Epithelial cell of esophagus (primary cell): ENCODE measurements at regions not wholly inside any gene's neighbourhood (a gene's known extent, or its start where the extent isn't known, plus 50 kb on each side); places are given as distances from the start of the nearest gene placed in this dataset.

ENCODE experiments used
- DNase-seq: peaks from one replicate; pipeline ENCODE4 v3.0.0; 2010; ENCODE audit warnings: low read depth
- H3K4me3 ChIP-seq: 2 replicates; pipeline ENCODE4 v1.5.1; 2011; ENCODE audit warnings: mild to moderate bottlenecking, low read length, control low read depth
- TF ChIP-seq, protein P1 (sequence below): IDR thresholded peaks from 2 replicates; pipeline ENCODE4 v1.5.1; 2011; ENCODE audit warnings: low read depth, mild to moderate bottlenecking, low read length, control low read depth, inconsistent platforms; ENCODE audit not compliant: insufficient read depth; ENCODE audit errors: missing control alignments

DNA sequence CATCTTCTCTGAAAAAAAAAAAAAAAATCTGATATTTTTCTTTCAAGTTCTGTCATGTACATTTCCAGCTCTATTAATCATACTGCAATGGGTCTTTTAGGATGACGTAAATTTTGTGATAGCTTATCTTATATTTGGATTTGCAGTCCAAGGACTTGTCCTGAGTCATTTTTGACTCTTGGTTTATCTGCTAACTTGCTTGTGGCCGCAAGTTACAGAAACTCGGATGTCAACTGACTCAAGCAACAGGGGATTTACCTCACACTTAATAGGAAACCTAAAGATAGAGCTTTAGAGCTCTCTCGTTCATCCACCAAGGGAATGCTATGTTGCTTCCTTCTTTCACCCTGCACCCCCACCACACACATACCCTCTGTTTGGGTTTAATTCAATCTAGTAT is 1433.8 kb upstream of the TENM3 start:
- no peak for DNase-seq
- TF ChIP-seq, protein P1, sequence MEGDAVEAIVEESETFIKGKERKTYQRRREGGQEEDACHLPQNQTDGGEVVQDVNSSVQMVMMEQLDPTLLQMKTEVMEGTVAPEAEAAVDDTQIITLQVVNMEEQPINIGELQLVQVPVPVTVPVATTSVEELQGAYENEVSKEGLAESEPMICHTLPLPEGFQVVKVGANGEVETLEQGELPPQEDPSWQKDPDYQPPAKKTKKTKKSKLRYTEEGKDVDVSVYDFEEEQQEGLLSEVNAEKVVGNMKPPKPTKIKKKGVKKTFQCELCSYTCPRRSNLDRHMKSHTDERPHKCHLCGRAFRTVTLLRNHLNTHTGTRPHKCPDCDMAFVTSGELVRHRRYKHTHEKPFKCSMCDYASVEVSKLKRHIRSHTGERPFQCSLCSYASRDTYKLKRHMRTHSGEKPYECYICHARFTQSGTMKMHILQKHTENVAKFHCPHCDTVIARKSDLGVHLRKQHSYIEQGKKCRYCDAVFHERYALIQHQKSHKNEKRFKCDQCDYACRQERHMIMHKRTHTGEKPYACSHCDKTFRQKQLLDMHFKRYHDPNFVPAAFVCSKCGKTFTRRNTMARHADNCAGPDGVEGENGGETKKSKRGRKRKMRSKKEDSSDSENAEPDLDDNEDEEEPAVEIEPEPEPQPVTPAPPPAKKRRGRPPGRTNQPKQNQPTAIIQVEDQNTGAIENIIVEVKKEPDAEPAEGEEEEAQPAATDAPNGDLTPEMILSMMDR = no peak

DNA sequence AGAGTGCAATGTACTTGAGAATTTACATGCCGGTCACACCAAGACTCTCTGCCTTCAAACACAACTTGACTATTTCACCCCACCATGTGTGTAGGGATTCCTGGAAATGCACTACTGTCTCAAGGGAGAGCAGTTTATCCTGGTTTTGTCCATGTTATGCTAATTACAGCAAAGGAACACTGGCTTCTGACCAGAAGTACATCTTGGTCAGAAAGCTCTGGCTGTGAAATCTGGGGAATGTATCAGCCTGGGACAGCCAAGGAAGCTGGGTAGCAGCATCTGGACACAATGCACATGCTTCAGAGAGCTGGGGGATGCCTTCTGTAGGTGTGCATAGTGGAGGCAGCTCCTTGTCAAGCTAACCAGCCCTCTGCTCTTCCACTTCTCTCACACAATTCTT is 1432.6 kb upstream of the TENM3 start:
- no peak overlapping the region for H3K4me3 ChIP-seq
- TF ChIP-seq, protein P1 = no peak
- no peak for DNase-seq

More for the DNA sequence above, 1433.8 kb upstream of the TENM3 start:
- no peak overlapping the region for H3K4me3 ChIP-seq

DNA sequence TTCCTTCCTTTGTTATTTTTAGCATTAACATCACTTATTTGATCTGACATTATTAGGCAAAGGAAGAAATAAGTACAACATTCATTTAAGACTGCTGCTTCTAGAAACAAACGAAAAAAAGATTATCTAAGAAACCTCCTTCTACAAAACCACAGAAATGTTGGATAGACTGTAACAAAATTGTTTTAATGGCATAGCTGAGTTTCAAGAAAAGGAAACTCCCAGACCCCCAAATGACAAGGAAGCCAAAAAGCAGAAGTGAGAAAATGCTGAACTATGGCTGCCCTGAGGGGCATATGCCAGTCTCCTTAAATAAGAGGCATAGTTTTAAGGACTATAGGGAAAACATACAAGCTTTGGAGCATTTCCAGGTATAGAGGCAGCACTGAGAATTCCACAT is 1431.6 kb upstream of the TENM3 start:
- H3K4me3 ChIP-seq = no peak overlapping the region
- no peak for DNase-seq
- TF ChIP-seq, protein P1 = no peak

DNA sequence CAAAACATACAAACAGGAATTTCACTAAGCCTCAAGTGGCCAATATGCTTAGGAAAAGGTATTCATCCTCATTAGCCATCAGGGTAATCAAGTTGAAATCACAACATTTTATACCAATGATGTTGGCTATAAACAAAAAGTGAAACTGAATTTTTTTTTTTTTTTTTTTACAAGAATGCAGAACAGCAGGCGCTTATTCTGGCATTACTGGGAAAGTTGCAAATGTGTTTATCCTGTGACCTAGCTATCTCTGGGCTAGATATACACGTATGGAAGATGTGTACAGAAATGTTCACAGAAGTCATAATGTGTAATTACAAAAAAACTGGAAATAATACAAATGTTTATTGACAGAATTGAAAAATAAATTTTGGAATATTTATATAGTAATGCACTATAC is 1430.4 kb upstream of the TENM3 start:
- TF ChIP-seq, protein P1 = no peak
- H3K4me3 ChIP-seq = no peak overlapping the region
- DNase-seq = no peak

DNA sequence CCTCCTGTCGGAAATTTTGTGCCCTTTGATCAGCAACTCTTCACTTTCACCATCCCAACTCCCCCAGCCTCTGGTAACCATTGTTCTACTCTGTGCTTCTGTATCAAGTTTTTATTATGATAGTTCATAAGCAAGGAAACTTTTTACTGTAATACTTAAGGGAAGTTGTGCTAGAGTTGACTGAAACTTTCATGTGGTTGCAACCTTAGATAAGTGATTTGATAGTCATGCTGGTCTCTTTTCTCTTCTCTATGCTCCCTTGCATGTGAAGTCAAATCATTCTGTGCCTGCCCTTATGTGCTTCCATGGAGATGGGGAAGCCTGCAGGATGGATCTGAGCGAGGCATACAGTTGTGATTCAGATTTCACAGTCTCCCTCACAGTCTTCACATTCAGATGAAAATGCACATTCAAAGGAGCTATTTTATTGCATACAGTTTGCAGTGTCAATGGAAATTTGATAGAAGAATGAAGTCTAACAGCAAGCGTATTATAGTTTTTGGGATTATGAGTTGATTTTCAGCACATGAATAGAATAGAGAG is 1428.3 kb upstream of the TENM3 start:
- no peak for DNase-seq
- no peak overlapping the region for H3K4me3 ChIP-seq
- TF ChIP-seq, protein P1 = no peak

- TF ChIP-seq, protein P1 = no peak
- DNase-seq = no peak
- H3K4me3 ChIP-seq = no peak overlapping the region
These were observed 1425.7 kb upstream of the TENM3 start for GRCh38 chr4:180817529-180817928.

DNA sequence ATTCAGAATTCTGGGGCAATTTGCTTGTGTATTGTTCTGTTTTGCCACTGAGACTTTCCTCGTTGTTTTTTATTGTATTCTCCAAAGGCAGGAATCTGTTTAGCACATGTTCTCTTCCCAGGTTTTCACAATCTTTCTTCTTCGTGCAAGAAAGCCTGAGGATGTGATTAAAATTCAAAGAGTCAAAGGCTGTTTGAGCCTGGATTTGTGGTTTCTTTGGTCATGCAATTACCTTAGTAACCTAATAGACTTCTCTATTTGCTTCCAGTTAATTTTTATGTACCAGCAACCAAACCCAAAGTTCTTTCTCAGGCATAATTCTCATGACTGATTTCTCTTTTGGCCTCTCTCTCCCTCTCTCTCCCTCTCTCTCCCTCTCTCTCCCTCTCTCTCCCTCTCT is 1420.1 kb upstream of the TENM3 start:
- no peak for DNase-seq
- TF ChIP-seq, protein P1 = no peak

More for the DNA sequence above, 1420.1 kb upstream of the TENM3 start:
- no peak overlapping the region for H3K4me3 ChIP-seq
